ENCODE measurements at regions not wholly inside any gene's neighbourhood (a gene's known extent, or its start where the extent isn't known, plus 50 kb on each side); places are given as distances from the start of the nearest gene placed in this dataset.

GRCh38 chr14:48289701-48290100 is 614.3 kb upstream of the MDGA2 start:
- TF ChIP-seq YY1 (IDR thresholded peaks at IDR 0.05; ENCODE audit: insufficient read depth, insufficient read length): no peak
- no peak for TF ChIP-seq SUZ12 (IDR thresholded peaks at IDR 0.05; ENCODE audit: extremely low read depth, insufficient read depth, insufficient read length)
- TF ChIP-seq ZNF274 (IDR thresholded peaks at IDR 0.05; ENCODE audit: low read depth, low read length): no peak
